Endodermal cell (in vitro differentiated cells): ENCODE measurements at regions not wholly inside any gene's neighbourhood (a gene's known extent, or its start where the extent isn't known, plus 50 kb on each side); places are given as distances from the start of the nearest gene placed in this dataset.
A peak's percentile ranks its signal among the peaks of the same experiment; 100 is the strongest.

ENCODE experiments used
- DNase-seq: peaks from one replicate; pipeline ENCODE4 v3.0.0-alpha.2; 2017
- H3K27ac ChIP-seq: 2 replicates; pipeline ENCODE4 v1.5.1; 2013; ENCODE audit warnings: mild to moderate bottlenecking, low read depth, low read length, moderate library complexity
- H3K27me3 ChIP-seq: 2 replicates; pipeline ENCODE4 v1.6.1; 2013; ENCODE audit warnings: mild to moderate bottlenecking, low read length, moderate library complexity; ENCODE audit not compliant: insufficient read depth, control insufficient read depth, poor library complexity, severe bottlenecking
- H3K36me3 ChIP-seq: 2 replicates; pipeline ENCODE4 v1.7.0; 2013; ENCODE audit warnings: mild to moderate bottlenecking, low read length, moderate library complexity; ENCODE audit not compliant: control insufficient read depth, insufficient read depth
- H3K4me1 ChIP-seq: one replicate; pipeline ENCODE4 v1.7.0; 2013; ENCODE audit warnings: low read length; ENCODE audit not compliant: control insufficient read depth, insufficient read depth
- H3K4me3 ChIP-seq: 2 replicates; pipeline ENCODE4 v1.5.1; 2013; ENCODE audit warnings: mild to moderate bottlenecking, low read length, moderate library complexity
- H3K9ac ChIP-seq: 2 replicates; pipeline ENCODE4 v1.6.1; 2013; ENCODE audit warnings: mild to moderate bottlenecking, low read length, moderate library complexity; ENCODE audit not compliant: poor library complexity, severe bottlenecking; ENCODE audit errors: extremely low read depth
- H3K9me3 ChIP-seq: 2 replicates; pipeline ENCODE4 v1.6.1; 2013; ENCODE audit warnings: mild to moderate bottlenecking, low read length, moderate library complexity; ENCODE audit not compliant: control insufficient read depth
- H3K27ac Mint-ChIP-seq: 2 replicates; pipeline ENCODE4 v1.8.0; 2020; ENCODE audit warnings: mixed read lengths
- H3K27me3 Mint-ChIP-seq: 2 replicates; pipeline ENCODE4 v1.8.0; 2021; ENCODE audit warnings: mild to moderate bottlenecking, mixed read lengths; ENCODE audit not compliant: insufficient read depth
- H3K36me3 Mint-ChIP-seq: 2 replicates; pipeline ENCODE4 v1.8.0; 2020; ENCODE audit warnings: low read depth, mixed read lengths
- H3K4me1 Mint-ChIP-seq: 2 replicates; pipeline ENCODE4 v1.8.0; 2020; ENCODE audit warnings: mixed read lengths
- H3K4me3 Mint-ChIP-seq: 2 replicates; pipeline ENCODE4 v1.8.0; 2020; ENCODE audit warnings: mild to moderate bottlenecking, moderate library complexity, mixed read lengths
- H3K9me3 Mint-ChIP-seq: 2 replicates; pipeline ENCODE4 v1.8.0; 2020; ENCODE audit warnings: mild to moderate bottlenecking, mixed read lengths
- CTCF ChIP-seq: fragments of 200-600 bp; sonication (generic); conservative IDR thresholded peaks from 2 replicates; pipeline ENCODE4 v1.5.0; 2021; ENCODE audit warnings: antibody characterized with exemption, mild to moderate bottlenecking
- WGBS, 2 experiments: methylation state at CpG; one replicate each; pipeline versions ENCODE4 v1.1.5 to v1.1.7; 2013; ENCODE audit warnings: missing lambda C conversion rate in 2 of 2, mixed read lengths in 1 of 2; ENCODE audit not compliant: insufficient coverage in 1 of 2, insufficient read length in 1 of 2; 5-methylcytosine and 5-hydroxymethylcytosine counted together

- Histone ChIP-seq H3K27ac (no peak overlapping the region), H3K4me3 (no peak overlapping the region), H3K27me3 (peaks cover 12% of the 10 kb centered on the region), H3K36me3 (no peaks in the 10 kb centered on the region), H3K9me3 (no peaks in the 10 kb centered on the region), H3K4me1 (peaks cover 6% of the 10 kb centered on the region), H3K9ac (no peak overlapping the region)
- H3K4me3 Mint-ChIP-seq = no peak overlapping the region
- H3K36me3 Mint-ChIP-seq = no peaks in the 10 kb centered on the region
- 73 to 77% methylated on average over 4 of the region's 4 CpGs for WGBS, 2 experiments
- H3K27ac Mint-ChIP-seq = no peak overlapping the region
- H3K27me3 Mint-ChIP-seq = peaks cover 27% of the 10 kb centered on the region
- no peak for DNase-seq
- no peaks in the 10 kb centered on the region for H3K9me3 Mint-ChIP-seq
- peaks cover 15% of the 10 kb centered on the region for H3K4me1 Mint-ChIP-seq
- TF ChIP-seq CTCF = no peak
These were observed 94.6 kb upstream of the LGALSL start for GRCh38 chr2:64359171-64359891.

DNA sequence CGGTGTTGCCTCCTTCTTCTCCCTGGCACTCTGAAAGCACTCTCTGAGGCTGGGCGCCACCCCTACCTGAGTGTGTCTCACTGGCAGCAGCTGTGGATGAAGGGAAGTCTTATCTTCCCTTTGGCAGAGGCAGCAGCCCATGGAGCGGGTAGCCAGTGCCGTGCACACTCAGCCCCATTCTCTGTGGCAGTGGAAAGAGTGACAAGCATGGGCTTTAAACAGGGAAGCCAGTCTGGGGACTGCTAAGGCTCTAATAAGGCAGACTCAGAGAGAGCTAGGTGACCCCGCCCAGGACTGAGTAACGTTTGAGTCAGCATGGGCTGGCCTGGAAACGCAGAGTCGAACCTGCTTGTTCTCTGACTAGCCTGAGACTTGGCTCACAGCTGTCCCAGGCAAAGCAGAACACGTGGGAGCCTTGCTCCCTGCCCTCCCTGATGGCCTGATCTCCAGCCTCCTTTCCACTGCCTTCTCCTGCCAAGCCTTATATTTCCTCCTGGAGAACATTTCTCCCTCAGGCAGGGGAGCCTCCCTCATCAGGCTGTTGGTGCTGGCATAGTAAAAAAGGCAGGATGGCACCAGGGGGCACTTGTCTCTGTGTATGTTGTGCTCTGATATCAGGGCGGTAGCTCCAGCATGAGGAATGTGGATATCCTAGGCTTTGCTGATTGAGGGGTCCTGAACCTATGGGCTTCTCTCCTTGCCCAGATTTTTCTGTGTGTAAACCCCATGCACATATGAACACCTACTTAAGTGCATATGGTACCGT is 93.9 kb upstream of the LGALSL start:
- no peak overlapping the region for H3K9ac ChIP-seq
- peaks cover 27% of the 10 kb centered on the region for H3K27me3 Mint-ChIP-seq
- H3K4me1 Mint-ChIP-seq = peaks cover 17% of the 10 kb centered on the region
- peak; percentile 78 for DNase-seq
- no peaks in the 10 kb centered on the region for H3K9me3 Mint-ChIP-seq
- WGBS, 2 experiments = 69 to 75% methylated on average over 10 to 11 of the region's 11 CpGs
- H3K27ac Mint-ChIP-seq = no peak overlapping the region
- no peaks in the 10 kb centered on the region for H3K9me3 ChIP-seq
- H3K4me3 Mint-ChIP-seq = no peak overlapping the region
- H3K36me3 ChIP-seq = no peaks in the 10 kb centered on the region
- peaks cover 12% of the 10 kb centered on the region for H3K27me3 ChIP-seq
- peaks cover 9% of the 10 kb centered on the region for H3K4me1 ChIP-seq
- no peak for TF ChIP-seq CTCF
- H3K4me3 ChIP-seq = no peak overlapping the region
- H3K36me3 Mint-ChIP-seq = no peaks in the 10 kb centered on the region
- H3K27ac ChIP-seq = no peak overlapping the region

- H3K9me3 Mint-ChIP-seq = peaks cover 4% of the 10 kb centered on the region
- peaks cover 21% of the 10 kb centered on the region for H3K27me3 Mint-ChIP-seq
- Histone ChIP-seq H3K9me3 (peaks cover 2% of the 10 kb centered on the region), H3K4me3 (no peak overlapping the region), H3K36me3 (no peaks in the 10 kb centered on the region), H3K27me3 (peaks cover 12% of the 10 kb centered on the region), H3K9ac (no peak overlapping the region), H3K4me1 (peaks cover 9% of the 10 kb centered on the region), H3K27ac (no peak overlapping the region)
- TF ChIP-seq CTCF = no peak
- H3K4me3 Mint-ChIP-seq = no peak overlapping the region
- no peaks in the 10 kb centered on the region for H3K36me3 Mint-ChIP-seq
- no peak overlapping the region for H3K27ac Mint-ChIP-seq
- no peak for DNase-seq
- 84 to 89% methylated on average over 7 to 12 of the region's 12 CpGs for WGBS, 2 experiments
- H3K4me1 Mint-ChIP-seq = peaks cover 20% of the 10 kb centered on the region
These were observed 92.6 kb upstream of the LGALSL start for GRCh38 chr2:64361151-64361938.
